ENCODE measurements at regions not wholly inside any gene's neighbourhood (a gene's known extent, or its start where the extent isn't known, plus 50 kb on each side); places are given as distances from the start of the nearest gene placed in this dataset.

- no peaks in the 10 kb centered on the region for H3K4me1 ChIP-seq (ENCODE audit: low read length)
- no peaks in the 10 kb centered on the region for H3K9me3 ChIP-seq (ENCODE audit: low read length)
- H3K4me2 ChIP-seq (ENCODE audit: low read depth, low read length, poor library complexity, severe bottlenecking), result no peak overlapping the region
- H3K4me3 ChIP-seq (ENCODE audit: low read length), result no peak overlapping the region
- no peaks in the 10 kb centered on the region for H3K79me2 ChIP-seq (ENCODE audit: low read length)
- H3K27me3 ChIP-seq (ENCODE audit: low read length), result no peaks in the 10 kb centered on the region
- no peak overlapping the region for H3K9ac ChIP-seq (ENCODE audit: low read length)
- H3K27ac ChIP-seq (ENCODE audit: low read length), result no peak overlapping the region
- H3K9me2 ChIP-seq (replicated peaks; ENCODE audit: insufficient read depth, low read length), result no peaks in the 10 kb centered on the region
- no peak for DNase-seq
- H2AFZ ChIP-seq (ENCODE audit: low read length), result no peak overlapping the region
- H4K20me1 ChIP-seq (ENCODE audit: insufficient read depth, low read depth, low read length), result no peaks in the 10 kb centered on the region
- H3K36me3 ChIP-seq (ENCODE audit: insufficient read depth, low read length), result no peaks in the 10 kb centered on the region
Observed at GRCh38 chrX:40201329-40201885, 103.6 kb upstream of the BCOR start.

GRCh38 chrX:40199704-40200103 lies 101.9 kb upstream of the BCOR start:
- H3K9ac ChIP-seq (ENCODE audit: low read length), result no peak overlapping the region
- no peaks in the 10 kb centered on the region for H3K4me1 ChIP-seq (ENCODE audit: low read length)
- no peaks in the 10 kb centered on the region for H3K36me3 ChIP-seq (ENCODE audit: insufficient read depth, low read length)
- H3K4me2 ChIP-seq (ENCODE audit: low read depth, low read length, poor library complexity, severe bottlenecking), result no peak overlapping the region
- DNase-seq, result no peak
- H4K20me1 ChIP-seq (ENCODE audit: insufficient read depth, low read depth, low read length), result no peaks in the 10 kb centered on the region
- no peaks in the 10 kb centered on the region for H3K9me3 ChIP-seq (ENCODE audit: low read length)
- no peak overlapping the region for H3K27ac ChIP-seq (ENCODE audit: low read length)
- no peak overlapping the region for H2AFZ ChIP-seq (ENCODE audit: low read length)
- no peak overlapping the region for H3K4me3 ChIP-seq (ENCODE audit: low read length)
- H3K79me2 ChIP-seq (ENCODE audit: low read length), result no peaks in the 10 kb centered on the region
- no peaks in the 10 kb centered on the region for H3K27me3 ChIP-seq (ENCODE audit: low read length)
- H3K9me2 ChIP-seq (replicated peaks; ENCODE audit: insufficient read depth, low read length), result no peaks in the 10 kb centered on the region

GRCh38 chrX:40197071-40197470 lies 99.3 kb upstream of the BCOR start:
- H3K4me3 ChIP-seq (ENCODE audit: low read length), result no peak overlapping the region
- H3K27me3 ChIP-seq (ENCODE audit: low read length), result no peaks in the 10 kb centered on the region
- DNase-seq, result peak; percentile 55
- H2AFZ ChIP-seq (ENCODE audit: low read length), result no peak overlapping the region
- H4K20me1 ChIP-seq (ENCODE audit: insufficient read depth, low read depth, low read length), result no peaks in the 10 kb centered on the region
- H3K9me2 ChIP-seq (replicated peaks; ENCODE audit: insufficient read depth, low read length), result no peaks in the 10 kb centered on the region
- no peak overlapping the region for H3K4me2 ChIP-seq (ENCODE audit: low read depth, low read length, poor library complexity, severe bottlenecking)
- H3K27ac ChIP-seq (ENCODE audit: low read length), result no peak overlapping the region
- H3K9me3 ChIP-seq (ENCODE audit: low read length), result no peaks in the 10 kb centered on the region
- no peaks in the 10 kb centered on the region for H3K36me3 ChIP-seq (ENCODE audit: insufficient read depth, low read length)
- H3K9ac ChIP-seq (ENCODE audit: low read length), result no peak overlapping the region
- no peaks in the 10 kb centered on the region for H3K79me2 ChIP-seq (ENCODE audit: low read length)
- H3K4me1 ChIP-seq (ENCODE audit: low read length), result no peaks in the 10 kb centered on the region

GRCh38 chrX:40195368-40195767 lies 97.6 kb upstream of the BCOR start:
- Histone ChIP-seq H3K27ac (ENCODE audit: low read length) (no peak overlapping the region), H3K4me3 (ENCODE audit: low read length) (no peak overlapping the region), H4K20me1 (ENCODE audit: insufficient read depth, low read depth, low read length) (no peaks in the 10 kb centered on the region), H3K4me2 (ENCODE audit: low read depth, low read length, poor library complexity, severe bottlenecking) (no peak overlapping the region), H3K4me1 (ENCODE audit: low read length) (no peaks in the 10 kb centered on the region), H3K27me3 (ENCODE audit: low read length) (no peaks in the 10 kb centered on the region), H3K9me2 (replicated peaks; ENCODE audit: insufficient read depth, low read length) (no peaks in the 10 kb centered on the region), H3K9ac (ENCODE audit: low read length) (no peak overlapping the region), H3K9me3 (ENCODE audit: low read length) (no peaks in the 10 kb centered on the region), H2AFZ (ENCODE audit: low read length) (no peak overlapping the region), H3K79me2 (ENCODE audit: low read length) (no peaks in the 10 kb centered on the region), H3K36me3 (ENCODE audit: insufficient read depth, low read length) (no peaks in the 10 kb centered on the region)
- no peak for DNase-seq

GRCh38 chrX:40192196-40192595 lies 94.4 kb upstream of the BCOR start:
- no peak overlapping the region for H3K4me3 ChIP-seq (ENCODE audit: low read length)
- no peaks in the 10 kb centered on the region for H3K9me3 ChIP-seq (ENCODE audit: low read length)

GRCh38 chrX:40189637-40190036 lies 91.9 kb upstream of the BCOR start:
- Histone ChIP-seq H3K27me3 (ENCODE audit: low read length) (no peaks in the 10 kb centered on the region), H3K4me3 (ENCODE audit: low read length) (no peak overlapping the region), H3K9me2 (replicated peaks; ENCODE audit: insufficient read depth, low read length) (no peaks in the 10 kb centered on the region), H3K4me2 (ENCODE audit: low read depth, low read length, poor library complexity, severe bottlenecking) (no peak overlapping the region), H3K4me1 (ENCODE audit: low read length) (peaks cover 4% of the 10 kb centered on the region; the same call in 1 of the 2 replicates), H3K27ac (ENCODE audit: low read length) (no peak overlapping the region), H3K9me3 (ENCODE audit: low read length) (no peaks in the 10 kb centered on the region), H4K20me1 (ENCODE audit: insufficient read depth, low read depth, low read length) (no peaks in the 10 kb centered on the region), H2AFZ (ENCODE audit: low read length) (no peak overlapping the region), H3K9ac (ENCODE audit: low read length) (no peak overlapping the region), H3K36me3 (ENCODE audit: insufficient read depth, low read length) (no peaks in the 10 kb centered on the region), H3K79me2 (ENCODE audit: low read length) (no peaks in the 10 kb centered on the region)
- DNase-seq, result no peak

More at GRCh38 chrX:40192196-40192595, 94.4 kb upstream of the BCOR start:
- H4K20me1 ChIP-seq (ENCODE audit: insufficient read depth, low read depth, low read length), result no peaks in the 10 kb centered on the region
- no peaks in the 10 kb centered on the region for H3K27me3 ChIP-seq (ENCODE audit: low read length)
- peaks cover 4% of the 10 kb centered on the region; the same call in 1 of the 2 replicates for H3K4me1 ChIP-seq (ENCODE audit: low read length)
- no peak overlapping the region for H3K27ac ChIP-seq (ENCODE audit: low read length)
- no peaks in the 10 kb centered on the region for H3K79me2 ChIP-seq (ENCODE audit: low read length)
- no peak for DNase-seq
- no peaks in the 10 kb centered on the region for H3K36me3 ChIP-seq (ENCODE audit: insufficient read depth, low read length)
- no peak overlapping the region for H2AFZ ChIP-seq (ENCODE audit: low read length)
- H3K4me2 ChIP-seq (ENCODE audit: low read depth, low read length, poor library complexity, severe bottlenecking), result no peak overlapping the region
- H3K9ac ChIP-seq (ENCODE audit: low read length), result no peak overlapping the region
- no peaks in the 10 kb centered on the region for H3K9me2 ChIP-seq (replicated peaks; ENCODE audit: insufficient read depth, low read length)

GRCh38 chrX:40188573-40189417 lies 91.0 kb upstream of the BCOR start:
- no peak for DNase-seq
- no peaks in the 10 kb centered on the region for H3K36me3 ChIP-seq (ENCODE audit: insufficient read depth, low read length)
- H3K9ac ChIP-seq (ENCODE audit: low read length), result no peak overlapping the region
- H3K79me2 ChIP-seq (ENCODE audit: low read length), result no peaks in the 10 kb centered on the region
- H3K4me3 ChIP-seq (ENCODE audit: low read length), result no peak overlapping the region
- no peak overlapping the region for H3K4me2 ChIP-seq (ENCODE audit: low read depth, low read length, poor library complexity, severe bottlenecking)
- no peaks in the 10 kb centered on the region for H3K9me2 ChIP-seq (replicated peaks; ENCODE audit: insufficient read depth, low read length)
- H3K9me3 ChIP-seq (ENCODE audit: low read length), result no peaks in the 10 kb centered on the region
- H2AFZ ChIP-seq (ENCODE audit: low read length), result no peak overlapping the region
- H3K27ac ChIP-seq (ENCODE audit: low read length), result no peak overlapping the region
- H3K4me1 ChIP-seq (ENCODE audit: low read length), result peaks cover 4% of the 10 kb centered on the region; the same call in 1 of the 2 replicates
- H4K20me1 ChIP-seq (ENCODE audit: insufficient read depth, low read depth, low read length), result no peaks in the 10 kb centered on the region
- H3K27me3 ChIP-seq (ENCODE audit: low read length), result no peaks in the 10 kb centered on the region

- Histone ChIP-seq H4K20me1 (ENCODE audit: insufficient read depth, low read depth, low read length) (no peaks in the 10 kb centered on the region), H3K9me3 (ENCODE audit: low read length) (no peaks in the 10 kb centered on the region), H3K4me1 (ENCODE audit: low read length) (peaks cover 4% of the 10 kb centered on the region; the same call in 1 of the 2 replicates), H3K79me2 (ENCODE audit: low read length) (no peaks in the 10 kb centered on the region), H3K4me2 (ENCODE audit: low read depth, low read length, poor library complexity, severe bottlenecking) (no peak overlapping the region), H2AFZ (ENCODE audit: low read length) (no peak overlapping the region), H3K9me2 (replicated peaks; ENCODE audit: insufficient read depth, low read length) (no peaks in the 10 kb centered on the region), H3K4me3 (ENCODE audit: low read length) (no peak overlapping the region), H3K36me3 (ENCODE audit: insufficient read depth, low read length) (no peaks in the 10 kb centered on the region), H3K9ac (ENCODE audit: low read length) (no peak overlapping the region), H3K27ac (ENCODE audit: low read length) (no peak overlapping the region), H3K27me3 (ENCODE audit: low read length) (no peaks in the 10 kb centered on the region)
- no peak for DNase-seq
Observed at GRCh38 chrX:40184968-40185367, 87.2 kb upstream of the BCOR start.

Measured in Karpas-422 (cell line).